Gastrocnemius medialis (tissue), 4 donors: ENCODE measurements at regions not wholly inside any gene's neighbourhood (a gene's known extent, or its start where the extent isn't known, plus 50 kb on each side); places are given as distances from the start of the nearest gene placed in this dataset.

ENCODE experiments used
- CTCF ChIP-seq, 5 experiments: fragments of 450-650 bp in 3 of 5; fragments of 200-600 bp in 2 of 5; sonication (generic) in 2 of 5; IDR thresholded peaks in 4 of 5; conservative IDR thresholded peaks in 1 of 5; 1 replicate in 4 of 5; 2 replicates in 1 of 5; pipeline ENCODE4 v1.5.1; 2016 to 2019; ENCODE audit warnings: antibody characterized with exemption in 5 of 5, mild to moderate bottlenecking in 3 of 5, moderate library complexity in 3 of 5
- POLR2A ChIP-seq, 2 donors: fragments of 450-650 bp; IDR thresholded peaks; one replicate each; pipeline ENCODE4 v1.6.1; 2017; ENCODE audit warnings: antibody characterized with exemption in 2 of 2, mild to moderate bottlenecking in 2 of 2, moderate library complexity in 2 of 2

GRCh38 chr12:58286353-58286752 lies 345.0 kb downstream of the ATP23 start:
- TF ChIP-seq CTCF (IDR thresholded peaks at IDR 0.05 in 4 of 5, conservative IDR thresholded peaks at IDR 0.05 in 1 of 5) (no peak), POLR2A (IDR thresholded peaks at IDR 0.05) (no peak)
